ENCODE measurements at regions not wholly inside any gene's neighbourhood (a gene's known extent, or its start where the extent isn't known, plus 50 kb on each side); places are given as distances from the start of the nearest gene placed in this dataset.

- TF ChIP-seq ZNF75D (CRISPR knock-in tag; IDR thresholded peaks at IDR 0.05; ENCODE audit: borderline replicate concordance) (no peak), MEIS1 (CRISPR knock-in tag; IDR thresholded peaks at IDR 0.05; ENCODE audit: borderline replicate concordance) (no peak), REL (CRISPR knock-in tag; conservative IDR thresholded peaks at IDR 0.05) (no peak), ZMYM2 (CRISPR knock-in tag; IDR thresholded peaks at IDR 0.05) (peak; percentile 51; the same call in 1 of the 2 replicates), SP5 (CRISPR knock-in tag; IDR thresholded peaks at IDR 0.05; ENCODE audit: borderline replicate concordance, low read depth) (peak; percentile 59; the same call in 1 of the 2 replicates), SAFB2 (CRISPR knock-in tag; IDR thresholded peaks at IDR 0.05; ENCODE audit: borderline replicate concordance, low read depth) (no peak), CEBPG (CRISPR knock-in tag; IDR thresholded peaks at IDR 0.05) (peak; percentile 94), ZNF318 (CRISPR knock-in tag; IDR thresholded peaks at IDR 0.05) (no peak), FOSL2 (CRISPR knock-in tag; IDR thresholded peaks at IDR 0.05) (peak; percentile 88), RFX5 (IDR thresholded peaks at IDR 0.05; ENCODE audit: low read depth, low read length) (no peak), KIAA2018 (CRISPR knock-in tag; IDR thresholded peaks at IDR 0.05; ENCODE audit: borderline replicate concordance) (no peak), TBX2 (CRISPR knock-in tag; IDR thresholded peaks at IDR 0.05; ENCODE audit: borderline replicate concordance) (0 out of 2 replicates have a peak, but pooled peaks have one; percentile 51), ZNF816 (CRISPR knock-in tag; IDR thresholded peaks at IDR 0.05; ENCODE audit: borderline replicate concordance) (no peak)
Measured at GRCh38 chr5:143506836-143507552, 103.5 kb upstream of the NR3C1 start (continued).

All from HepG2 (cell line).